ENCODE measurements at regions not wholly inside any gene's neighbourhood (a gene's known extent, or its start where the extent isn't known, plus 50 kb on each side); places are given as distances from the start of the nearest gene placed in this dataset.

DNA sequence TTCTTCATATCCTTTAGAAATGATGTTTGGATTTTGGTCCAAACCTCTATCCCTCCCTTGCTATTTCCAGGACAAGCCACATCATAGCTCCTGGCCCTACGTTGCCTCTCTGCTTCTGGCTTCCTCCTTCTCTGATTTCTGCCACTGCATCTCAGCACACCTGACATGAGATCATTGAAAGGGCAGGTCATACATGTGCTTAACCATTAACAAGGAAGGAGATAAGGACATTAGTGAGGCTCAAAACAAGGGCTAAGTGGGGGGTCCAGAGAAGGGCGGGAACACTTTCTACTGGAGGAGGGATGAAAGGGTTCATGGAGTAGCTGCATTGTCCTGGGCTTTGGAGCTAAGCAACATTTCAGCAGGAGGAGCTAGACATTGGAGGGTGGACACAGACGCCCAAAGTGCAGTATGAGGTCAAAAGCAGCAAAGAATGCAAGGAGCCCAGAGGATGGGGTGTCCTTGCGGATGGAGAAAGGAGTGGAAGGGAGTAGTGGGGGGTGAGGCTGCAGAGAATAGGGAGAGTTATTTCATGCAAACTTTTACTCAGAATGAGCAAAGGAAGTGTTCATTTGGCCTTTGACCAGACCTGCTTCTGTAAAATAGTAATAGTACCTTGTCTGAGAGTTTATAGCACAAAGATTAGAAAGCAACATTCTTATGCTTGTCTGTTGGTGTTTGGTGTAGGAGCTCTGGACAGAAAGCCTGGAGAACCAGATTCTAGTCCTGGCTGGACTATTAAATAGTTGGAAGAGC is 102.4 kb upstream of the CREB5 start:
- no peaks in the 10 kb centered on the region for H3K27me3 ChIP-seq (ENCODE audit: insufficient read depth)
- no peak overlapping the region for H3K4me3 ChIP-seq
- H3K79me2 ChIP-seq (replicated peaks; ENCODE audit: insufficient read depth): no peaks in the 10 kb centered on the region
- H3F3A ChIP-seq (replicated peaks; ENCODE audit: low read depth): no peaks in the 10 kb centered on the region
- TF ChIP-seq, protein P1, sequence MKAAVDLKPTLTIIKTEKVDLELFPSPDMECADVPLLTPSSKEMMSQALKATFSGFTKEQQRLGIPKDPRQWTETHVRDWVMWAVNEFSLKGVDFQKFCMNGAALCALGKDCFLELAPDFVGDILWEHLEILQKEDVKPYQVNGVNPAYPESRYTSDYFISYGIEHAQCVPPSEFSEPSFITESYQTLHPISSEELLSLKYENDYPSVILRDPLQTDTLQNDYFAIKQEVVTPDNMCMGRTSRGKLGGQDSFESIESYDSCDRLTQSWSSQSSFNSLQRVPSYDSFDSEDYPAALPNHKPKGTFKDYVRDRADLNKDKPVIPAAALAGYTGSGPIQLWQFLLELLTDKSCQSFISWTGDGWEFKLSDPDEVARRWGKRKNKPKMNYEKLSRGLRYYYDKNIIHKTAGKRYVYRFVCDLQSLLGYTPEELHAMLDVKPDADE (IDR thresholded peaks at IDR 0.05): no peak
- TF ChIP-seq ZNF462 (CRISPR knock-in tag; IDR thresholded peaks at IDR 0.05) (no peak), CREB1 (CRISPR knock-in tag; IDR thresholded peaks at IDR 0.05; ENCODE audit: low read depth) (no peak), STAT1 (IDR thresholded peaks at IDR 0.05; ENCODE audit: unreplicated experiment) (no peak), ZNF114 (CRISPR knock-in tag; IDR thresholded peaks at IDR 0.05) (no peak)
- TF ChIP-seq, protein P2, sequence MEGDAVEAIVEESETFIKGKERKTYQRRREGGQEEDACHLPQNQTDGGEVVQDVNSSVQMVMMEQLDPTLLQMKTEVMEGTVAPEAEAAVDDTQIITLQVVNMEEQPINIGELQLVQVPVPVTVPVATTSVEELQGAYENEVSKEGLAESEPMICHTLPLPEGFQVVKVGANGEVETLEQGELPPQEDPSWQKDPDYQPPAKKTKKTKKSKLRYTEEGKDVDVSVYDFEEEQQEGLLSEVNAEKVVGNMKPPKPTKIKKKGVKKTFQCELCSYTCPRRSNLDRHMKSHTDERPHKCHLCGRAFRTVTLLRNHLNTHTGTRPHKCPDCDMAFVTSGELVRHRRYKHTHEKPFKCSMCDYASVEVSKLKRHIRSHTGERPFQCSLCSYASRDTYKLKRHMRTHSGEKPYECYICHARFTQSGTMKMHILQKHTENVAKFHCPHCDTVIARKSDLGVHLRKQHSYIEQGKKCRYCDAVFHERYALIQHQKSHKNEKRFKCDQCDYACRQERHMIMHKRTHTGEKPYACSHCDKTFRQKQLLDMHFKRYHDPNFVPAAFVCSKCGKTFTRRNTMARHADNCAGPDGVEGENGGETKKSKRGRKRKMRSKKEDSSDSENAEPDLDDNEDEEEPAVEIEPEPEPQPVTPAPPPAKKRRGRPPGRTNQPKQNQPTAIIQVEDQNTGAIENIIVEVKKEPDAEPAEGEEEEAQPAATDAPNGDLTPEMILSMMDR (conservative IDR thresholded peaks at IDR 0.05; ENCODE audit: low read depth in 2 of 2): no peak
- peaks cover 20% of the 10 kb centered on the region for H3K4me1 Mint-ChIP-seq
- H3K9me3 Mint-ChIP-seq: no peaks in the 10 kb centered on the region
- peaks cover 3% of the 10 kb centered on the region; the same call in 1 of the 2 replicates for H3K9me2 ChIP-seq (ENCODE audit: insufficient read depth)
- ATAC-seq (no peak), DNase-seq (ENCODE audit: low spot score) (no peak)
- no peaks in the 10 kb centered on the region for H3K27me3 Mint-ChIP-seq (ENCODE audit: insufficient read depth, low read depth, poor library complexity)
- H3K4me2 ChIP-seq: no peak overlapping the region
- 0 out of 2 replicates have a peak overlapping the region, but pooled peaks have one; percentile 23 for H2AFZ ChIP-seq
- peaks cover 4% of the 10 kb centered on the region for H3K4me1 ChIP-seq (ENCODE audit: insufficient read depth)
- no peak overlapping the region for H3K27ac Mint-ChIP-seq
- H3K36me3 Mint-ChIP-seq (ENCODE audit: low read depth): no peaks in the 10 kb centered on the region; the same call in 2 of the 3 replicates
- no peaks in the 10 kb centered on the region for H3K36me3 ChIP-seq (ENCODE audit: insufficient read depth)
- no peak overlapping the region for H3K27ac ChIP-seq (ENCODE audit: low read depth)
- no peak overlapping the region for H3K4me3 Mint-ChIP-seq
- no peaks in the 10 kb centered on the region for H4K20me1 ChIP-seq (replicated peaks; ENCODE audit: insufficient read depth)

Measured in GM23338 (cell line).